Endothelial cell (in vitro differentiated cells): ENCODE measurements at regions not wholly inside any gene's neighbourhood (a gene's known extent, or its start where the extent isn't known, plus 50 kb on each side); places are given as distances from the start of the nearest gene placed in this dataset.

Experiments used
- DNase-seq: peaks from one replicate; pipeline ENCODE4 v3.0.0; 2021; ENCODE audit warnings: low spot score
- H3K27ac Mint-ChIP-seq: one replicate; pipeline ENCODE4 v1.8.0; 2021; ENCODE audit warnings: mixed read lengths, inconsistent platforms; ENCODE audit not compliant: unreplicated experiment
- H3K27me3 Mint-ChIP-seq: one replicate; pipeline ENCODE4 v1.8.0; 2021; ENCODE audit warnings: mild to moderate bottlenecking, moderate library complexity, mixed read lengths, inconsistent platforms; ENCODE audit not compliant: unreplicated experiment
- H3K36me3 Mint-ChIP-seq: one replicate; pipeline ENCODE4 v1.8.0; 2021; ENCODE audit warnings: mild to moderate bottlenecking, low read depth, mixed read lengths, inconsistent platforms; ENCODE audit not compliant: unreplicated experiment
- H3K4me1 Mint-ChIP-seq: one replicate; pipeline ENCODE4 v1.8.0; 2021; ENCODE audit warnings: mild to moderate bottlenecking, mixed read lengths, inconsistent platforms; ENCODE audit not compliant: unreplicated experiment
- H3K4me3 Mint-ChIP-seq: one replicate; pipeline ENCODE4 v1.8.0; 2021; ENCODE audit warnings: mild to moderate bottlenecking, mixed read lengths, inconsistent platforms; ENCODE audit not compliant: unreplicated experiment
- H3K9me3 Mint-ChIP-seq: one replicate; pipeline ENCODE4 v1.8.0; 2021; ENCODE audit warnings: mixed read lengths, inconsistent platforms; ENCODE audit not compliant: unreplicated experiment
- TF ChIP-seq, protein P1 (sequence below): fragments of 200-600 bp; sonication (generic); IDR thresholded peaks from one replicate; pipeline ENCODE4 v1.5.0; 2021; ENCODE audit warnings: antibody characterized with exemption; ENCODE audit not compliant: unreplicated experiment

DNA sequence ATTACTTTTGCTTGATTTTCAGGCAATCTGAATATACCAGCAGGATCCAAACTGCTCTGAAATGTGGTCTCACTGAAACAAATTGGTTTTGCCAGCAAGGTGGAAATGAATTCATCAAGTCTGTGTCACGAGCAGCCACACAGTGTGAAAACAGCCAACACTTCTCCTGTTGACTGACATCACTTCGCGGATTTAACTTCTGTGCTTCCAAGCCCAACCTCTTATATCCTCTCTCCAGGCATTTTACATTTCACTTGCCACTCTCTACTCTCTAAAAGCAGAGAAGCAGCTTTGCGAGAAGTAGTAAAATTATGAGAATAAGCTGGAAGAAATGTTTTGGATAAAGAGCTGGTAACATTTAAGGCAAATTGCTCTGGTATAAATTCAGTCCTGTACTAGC, 106.1 kb upstream of the FRG1 start:
- Mint-ChIP-seq H3K4me1 (no peaks in the 10 kb centered on the region), H3K9me3 (no peaks in the 10 kb centered on the region), H3K36me3 (no peaks in the 10 kb centered on the region), H3K27ac (no peak overlapping the region), H3K4me3 (no peak overlapping the region), H3K27me3 (peaks cover 2% of the 10 kb centered on the region)
- TF ChIP-seq, protein P1, sequence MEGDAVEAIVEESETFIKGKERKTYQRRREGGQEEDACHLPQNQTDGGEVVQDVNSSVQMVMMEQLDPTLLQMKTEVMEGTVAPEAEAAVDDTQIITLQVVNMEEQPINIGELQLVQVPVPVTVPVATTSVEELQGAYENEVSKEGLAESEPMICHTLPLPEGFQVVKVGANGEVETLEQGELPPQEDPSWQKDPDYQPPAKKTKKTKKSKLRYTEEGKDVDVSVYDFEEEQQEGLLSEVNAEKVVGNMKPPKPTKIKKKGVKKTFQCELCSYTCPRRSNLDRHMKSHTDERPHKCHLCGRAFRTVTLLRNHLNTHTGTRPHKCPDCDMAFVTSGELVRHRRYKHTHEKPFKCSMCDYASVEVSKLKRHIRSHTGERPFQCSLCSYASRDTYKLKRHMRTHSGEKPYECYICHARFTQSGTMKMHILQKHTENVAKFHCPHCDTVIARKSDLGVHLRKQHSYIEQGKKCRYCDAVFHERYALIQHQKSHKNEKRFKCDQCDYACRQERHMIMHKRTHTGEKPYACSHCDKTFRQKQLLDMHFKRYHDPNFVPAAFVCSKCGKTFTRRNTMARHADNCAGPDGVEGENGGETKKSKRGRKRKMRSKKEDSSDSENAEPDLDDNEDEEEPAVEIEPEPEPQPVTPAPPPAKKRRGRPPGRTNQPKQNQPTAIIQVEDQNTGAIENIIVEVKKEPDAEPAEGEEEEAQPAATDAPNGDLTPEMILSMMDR, result no peak
- DNase-seq, result no peak

DNA sequence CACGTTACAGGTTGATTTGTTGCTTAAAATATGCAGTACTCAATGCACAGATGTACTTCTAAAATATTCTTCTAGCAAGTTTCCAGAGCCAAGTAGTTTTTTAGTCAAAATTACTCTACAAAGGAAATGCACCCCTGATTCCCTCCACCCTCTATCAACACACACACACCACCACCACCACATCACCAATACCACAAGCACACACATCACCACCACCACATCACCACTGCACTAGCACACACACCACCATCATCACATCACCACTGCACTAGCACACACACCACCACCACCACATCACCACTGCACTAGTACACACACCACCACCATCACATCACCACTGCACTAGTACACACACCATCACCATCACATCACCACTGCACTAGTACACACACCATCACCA, 105.2 kb upstream of the FRG1 start:
- DNase-seq, result no peak
- peaks cover 2% of the 10 kb centered on the region for H3K9me3 Mint-ChIP-seq
- TF ChIP-seq, protein P1, result no peak
- H3K4me3 Mint-ChIP-seq, result no peak overlapping the region
- H3K27ac Mint-ChIP-seq, result no peak overlapping the region
- no peaks in the 10 kb centered on the region for H3K36me3 Mint-ChIP-seq
- H3K27me3 Mint-ChIP-seq, result peaks cover 2% of the 10 kb centered on the region
- no peaks in the 10 kb centered on the region for H3K4me1 Mint-ChIP-seq

DNA sequence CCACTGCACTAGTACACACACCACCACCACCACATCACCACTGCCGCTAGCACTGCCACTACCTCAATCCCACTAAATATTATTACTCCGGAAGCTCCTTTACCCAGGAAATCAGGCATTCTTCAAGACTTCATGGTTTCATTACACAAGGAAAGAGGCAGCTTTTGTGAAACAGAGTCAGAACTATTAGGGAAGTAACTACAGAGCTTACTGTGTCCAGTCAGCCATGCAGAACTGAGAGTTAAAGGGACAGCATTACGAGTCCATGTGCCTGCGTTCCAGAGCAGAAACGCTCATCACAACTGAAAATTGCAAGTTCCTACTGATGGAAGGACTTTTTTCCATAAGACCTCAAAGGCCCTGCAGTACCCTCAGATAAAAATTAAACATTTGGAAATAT, 103.2 kb upstream of the FRG1 start:
- no peak overlapping the region for H3K4me3 Mint-ChIP-seq
- no peaks in the 10 kb centered on the region for H3K36me3 Mint-ChIP-seq
- no peaks in the 10 kb centered on the region for H3K4me1 Mint-ChIP-seq
- H3K27me3 Mint-ChIP-seq, result peaks cover 6% of the 10 kb centered on the region
- TF ChIP-seq, protein P1, result no peak
- no peak overlapping the region for H3K27ac Mint-ChIP-seq
- H3K9me3 Mint-ChIP-seq, result peaks cover 12% of the 10 kb centered on the region
- DNase-seq, result no peak

DNA sequence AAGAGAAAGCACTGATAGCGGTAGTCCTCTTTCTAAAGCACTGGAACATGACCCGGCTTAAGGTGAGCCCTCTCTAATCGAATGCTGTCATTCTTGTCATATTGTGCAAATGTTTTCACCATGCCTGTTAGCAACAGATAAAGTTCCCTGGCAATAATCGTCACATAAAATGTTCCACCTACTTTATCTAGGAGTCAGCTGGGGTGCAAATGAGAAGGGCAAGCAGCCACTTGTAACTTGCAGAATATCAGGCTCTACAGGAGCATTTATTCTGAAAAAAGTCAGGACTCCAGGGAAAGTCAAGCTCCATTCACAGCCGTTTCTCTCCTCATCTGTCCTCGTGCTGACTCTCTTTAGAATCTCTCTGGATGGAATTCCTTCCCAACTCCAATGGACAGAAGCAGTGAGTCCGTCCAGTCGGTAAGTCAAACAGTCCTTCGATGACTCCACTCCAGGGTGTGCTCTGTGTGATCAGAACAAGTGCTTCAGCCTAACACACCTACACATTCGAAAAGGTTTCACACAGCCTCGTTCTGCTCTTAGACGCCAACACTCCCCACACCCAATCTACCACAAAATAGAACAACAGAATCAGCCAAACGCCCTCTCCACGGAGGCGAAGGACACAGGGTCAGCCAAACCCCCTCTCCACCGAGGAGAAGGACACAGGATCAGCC, 101.7 kb upstream of the FRG1 start:
- Mint-ChIP-seq H3K4me3 (no peak overlapping the region), H3K27me3 (peaks cover 4% of the 10 kb centered on the region), H3K27ac (no peak overlapping the region), H3K4me1 (no peaks in the 10 kb centered on the region), H3K9me3 (peaks cover 12% of the 10 kb centered on the region), H3K36me3 (no peaks in the 10 kb centered on the region)
- DNase-seq, result no peak
- TF ChIP-seq, protein P1, result no peak

DNA sequence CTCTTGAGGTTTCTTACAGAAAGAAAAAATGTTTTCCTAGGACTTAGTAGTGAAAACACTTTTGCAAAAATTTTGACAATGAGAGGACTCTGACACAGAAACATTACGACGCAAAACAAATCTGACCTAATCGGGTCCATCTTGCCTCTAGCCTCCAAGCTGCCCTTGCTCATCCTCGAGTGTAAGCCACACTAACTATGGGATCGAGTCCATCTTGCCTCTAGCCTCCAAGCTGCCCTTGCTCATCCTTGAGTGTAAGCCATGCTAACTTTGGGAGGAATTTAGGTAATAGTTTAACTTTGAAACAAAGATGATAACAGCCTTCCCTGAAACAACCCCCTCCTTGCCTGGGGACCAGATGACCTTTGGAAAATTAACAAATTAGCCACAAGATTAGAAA, 100.3 kb upstream of the FRG1 start:
- peaks cover 12% of the 10 kb centered on the region for H3K9me3 Mint-ChIP-seq

More for the DNA sequence above, 100.3 kb upstream of the FRG1 start:
- Mint-ChIP-seq H3K36me3 (no peaks in the 10 kb centered on the region), H3K4me1 (no peaks in the 10 kb centered on the region), H3K27ac (no peak overlapping the region), H3K27me3 (peaks cover 4% of the 10 kb centered on the region), H3K4me3 (no peak overlapping the region)
- DNase-seq, result no peak
- TF ChIP-seq, protein P1, result no peak
